Common myeloid progenitor, CD34-positive (primary cell): ENCODE measurements at regions not wholly inside any gene's neighbourhood (a gene's known extent, or its start where the extent isn't known, plus 50 kb on each side); places are given as distances from the start of the nearest gene placed in this dataset.

Source experiments
- CTCF ChIA-PET: fragments of 350-600 bp; sonication (Branson Sonifier 250); formaldehyde crosslinking; loops from one replicate; lab custom pipeline; 2021; ENCODE audit warnings: antibody characterized with exemption; lab: Charles Lee
- POLR2A ChIA-PET: fragments of 350-600 bp; sonication (Branson Sonifier 250); formaldehyde crosslinking; loops from one replicate; lab custom pipeline; 2021; ENCODE audit warnings: antibody characterized with exemption; lab: Charles Lee
- DNase-seq, 3 donors: peaks; one replicate each; pipeline versions ENCODE4 v3.0.0 to v3.0.0-alpha.2; 2013
- H3K27ac ChIP-seq, 2 experiments: 1 replicate in 1 of 2; 2 replicates in 1 of 2; pipeline ENCODE4 v1.7.0; 2013; ENCODE audit warnings: inconsistent platforms in 2 of 2, low read length in 2 of 2, mild to moderate bottlenecking in 2 of 2, low read depth in 1 of 2, moderate library complexity in 1 of 2; ENCODE audit not compliant: severe bottlenecking in 2 of 2, insufficient read depth in 1 of 2, poor library complexity in 1 of 2
- H3K27me3 ChIP-seq, 5 experiments: replicated peaks in 2 of 5; 1 replicate in 3 of 5; 2 replicates in 2 of 5; pipeline versions ENCODE4 v1.6.1 to v1.7.0; 2013; ENCODE audit warnings: low read length in 4 of 5, mild to moderate bottlenecking in 2 of 5, moderate library complexity in 2 of 5, inconsistent platforms in 1 of 5; ENCODE audit not compliant: insufficient read depth in 5 of 5, control insufficient read depth in 4 of 5
- H3K36me3 ChIP-seq, 4 experiments: 1 replicate in 2 of 4; 2 replicates in 2 of 4; pipeline versions ENCODE4 v1.6.1 to v1.7.0; 2013; ENCODE audit warnings: low read length in 3 of 4, control low read depth in 1 of 4, mild to moderate bottlenecking in 1 of 4; ENCODE audit not compliant: control insufficient read depth in 4 of 4, insufficient read depth in 4 of 4
- H3K4me1 ChIP-seq, 4 experiments: 1 replicate in 3 of 4; 2 replicates in 1 of 4; pipeline versions ENCODE4 v1.6.1 to v1.7.1; 2013; ENCODE audit warnings: low read length in 3 of 4, mild to moderate bottlenecking in 3 of 4, control low read depth in 1 of 4, inconsistent platforms in 1 of 4, moderate library complexity in 1 of 4; ENCODE audit not compliant: control insufficient read depth in 4 of 4, insufficient read depth in 4 of 4; ENCODE audit errors: control extremely low read depth in 1 of 4
- H3K4me3 ChIP-seq, 7 experiments: 1 replicate in 4 of 7; 2 replicates in 3 of 7; pipeline versions ENCODE4 v1.5.1 to v1.7.0; 2013; ENCODE audit warnings: mild to moderate bottlenecking in 7 of 7, low read length in 6 of 7, moderate library complexity in 6 of 7, inconsistent platforms in 2 of 7, low read depth in 2 of 7, control low read depth in 1 of 7; ENCODE audit not compliant: insufficient read depth in 4 of 7, control insufficient read depth in 1 of 7; ENCODE audit errors: extremely low read depth in 1 of 7
- H3K9me3 ChIP-seq, 5 experiments: 1 replicate in 4 of 5; 2 replicates in 1 of 5; pipeline versions ENCODE4 v1.6.1 to v1.7.1; 2013; ENCODE audit warnings: low read length in 4 of 5, mild to moderate bottlenecking in 2 of 5, inconsistent platforms in 1 of 5, low read depth in 1 of 5, moderate library complexity in 1 of 5; ENCODE audit not compliant: control insufficient read depth in 4 of 5, insufficient read depth in 2 of 5; ENCODE audit errors: control extremely low read depth in 1 of 5
- WGBS: methylation state at CpG from one replicate; pipeline ENCODE4 v1.1.5; 2013; ENCODE audit not compliant: insufficient coverage; 5-methylcytosine and 5-hydroxymethylcytosine counted together

DNA sequence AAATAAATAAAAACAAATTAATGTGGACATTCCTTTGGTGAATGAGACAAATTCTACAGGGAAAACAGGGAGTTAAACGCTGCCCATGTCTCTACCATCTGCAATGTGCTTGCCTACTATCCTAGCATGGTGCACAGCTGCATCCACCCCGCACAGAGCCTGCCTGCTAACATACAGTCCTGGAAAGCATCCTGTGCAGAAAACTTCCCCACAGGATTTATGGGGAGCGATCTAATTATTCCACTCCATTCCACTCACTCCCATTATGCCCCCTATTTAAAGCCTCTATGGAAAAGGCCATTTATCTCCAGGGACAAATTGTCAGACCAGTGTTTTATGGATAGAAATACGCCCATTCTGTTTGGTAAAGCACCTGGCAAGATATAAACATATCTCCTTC lies 144.5 kb downstream of the MAF start:
- 100% methylated on average over 1 of the region's 4 CpGs for WGBS
- H3K27ac ChIP-seq = no peak overlapping the region
- no peak for DNase-seq

GRCh38 chr16:79452671-79453070 lies 147.9 kb downstream of the MAF start:
- H3K36me3 ChIP-seq = no peaks in the 10 kb centered on the region
- WGBS = 100% methylated on average over 6 of the region's 8 CpGs
- CTCF ChIA-PET = interaction anchor here (1.6 kb wide), 1 partner anchor 16 kb away, joined by 4 read pairs; no protein-coding TSS in a partner anchor
- H3K27me3 ChIP-seq = no peaks in the 10 kb centered on the region
- no peak overlapping the region for H3K27ac ChIP-seq
- H3K9me3 ChIP-seq = peaks cover 0 to 2% (median 0%) of the 10 kb centered on the region in 5 experiments
- peaks cover 0 to 17% (median 11%) of the 10 kb centered on the region in 4 experiments for H3K4me1 ChIP-seq
- POLR2A ChIA-PET = no interaction called here
- no peak for DNase-seq
- no peak overlapping the region for H3K4me3 ChIP-seq

More for the DNA sequence above, 144.5 kb downstream of the MAF start:
- no peak overlapping the region for H3K4me3 ChIP-seq
- H3K27me3 ChIP-seq = no peaks in the 10 kb centered on the region
- no peaks in the 10 kb centered on the region for H3K9me3 ChIP-seq
- H3K36me3 ChIP-seq = no peaks in the 10 kb centered on the region
- H3K4me1 ChIP-seq = peaks cover 0 to 13% (median 7%) of the 10 kb centered on the region in 4 experiments
- ChIA-PET CTCF (no interaction called here), POLR2A (no interaction called here)

DNA sequence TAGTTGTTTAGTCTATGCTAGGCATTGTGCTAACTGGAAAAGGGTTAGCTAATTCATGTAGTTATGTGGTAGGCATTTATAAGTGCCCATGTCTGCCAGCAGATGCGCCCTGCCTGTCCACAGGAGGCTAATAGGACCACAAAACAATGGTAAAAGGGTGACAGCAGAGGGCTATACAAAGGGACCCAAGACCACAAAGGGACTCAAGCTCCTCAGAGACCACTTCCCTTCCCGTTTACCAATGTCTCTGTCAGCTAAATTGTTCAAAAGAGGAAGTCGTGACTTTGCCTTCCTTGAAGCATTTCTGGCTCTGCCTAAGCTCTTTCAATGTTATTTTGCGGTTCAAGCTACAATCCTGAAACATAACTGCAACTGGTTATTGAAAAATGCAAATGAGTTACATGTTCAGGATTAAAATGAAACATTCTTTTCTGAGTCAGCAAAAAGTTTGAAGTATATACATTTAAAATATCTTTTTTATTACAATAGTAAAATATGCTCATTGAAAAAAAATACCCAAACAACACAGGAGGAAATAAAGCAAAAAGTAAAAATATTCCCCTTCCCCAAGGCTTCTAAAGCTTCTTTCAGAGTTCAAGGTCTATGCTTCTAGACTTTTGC lies 149.2 kb downstream of the MAF start:
- Histone ChIP-seq H3K4me3 (peak overlapping the region in 1 of 7 experiments; percentile 17), H3K9me3 (peaks cover 0 to 4% (median 2%) of the 10 kb centered on the region in 5 experiments), H3K27ac (no peak overlapping the region), H3K27me3 (no peaks in the 10 kb centered on the region), H3K4me1 (peaks cover 0 to 17% (median 11%) of the 10 kb centered on the region in 4 experiments), H3K36me3 (no peaks in the 10 kb centered on the region)
- peak; percentile 83 to 98 (median 97) for DNase-seq
- CTCF ChIA-PET = interaction anchor here (0.8 kb wide), 1 partner anchor 25 kb away, joined by 3 read pairs; no protein-coding TSS in a partner anchor
- POLR2A ChIA-PET = no interaction called here
- WGBS = 3% methylated on average over 4 of the region's 4 CpGs

DNA sequence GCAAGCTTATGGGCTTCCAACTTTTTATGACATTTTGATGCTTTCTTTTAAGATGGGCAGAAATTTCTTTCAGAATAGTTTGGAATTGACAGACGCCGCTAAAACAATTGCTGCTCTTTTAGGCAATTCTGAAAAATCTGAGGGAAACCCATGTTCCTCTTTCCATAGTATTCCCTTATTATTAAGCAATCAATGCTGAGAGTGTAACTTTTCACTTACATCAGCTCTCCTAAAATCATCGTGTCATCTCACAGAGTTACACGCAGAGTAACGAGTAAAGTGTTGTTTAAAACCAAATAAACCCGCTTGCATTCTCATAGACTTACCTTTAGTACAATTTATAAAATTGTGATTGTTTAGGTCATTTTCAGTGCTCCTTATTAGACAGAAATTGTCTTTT lies 150.6 kb downstream of the MAF start:
- Histone ChIP-seq H3K4me1 (peaks cover 0 to 17% (median 11%) of the 10 kb centered on the region in 4 experiments), H3K9me3 (peaks cover 0 to 4% (median 2%) of the 10 kb centered on the region in 5 experiments), H3K36me3 (no peaks in the 10 kb centered on the region), H3K27me3 (no peaks in the 10 kb centered on the region), H3K4me3 (no peak overlapping the region), H3K27ac (no peak overlapping the region)
- WGBS = 100% methylated on average over 2 of the region's 6 CpGs
- ChIA-PET POLR2A (no interaction called here), CTCF (interaction anchor here (1.1 kb wide), 1 partner anchor 24 kb away, joined by 3 read pairs; no protein-coding TSS in a partner anchor)
- DNase-seq = no peak

GRCh38 chr16:79449067-79449769 lies 151.3 kb downstream of the MAF start:
- H3K27ac ChIP-seq = no peak overlapping the region
- ChIA-PET POLR2A (no interaction called here), CTCF (interaction anchor here (1.1 kb wide), 1 partner anchor 23 kb away, joined by 3 read pairs; no protein-coding TSS in a partner anchor)
- no peaks in the 10 kb centered on the region for H3K36me3 ChIP-seq
- no peak for DNase-seq
- 100% methylated on average over 3 of the region's 10 CpGs for WGBS
- peaks cover 0 to 17% (median 11%) of the 10 kb centered on the region in 4 experiments for H3K4me1 ChIP-seq
- H3K9me3 ChIP-seq = peaks cover 0 to 4% (median 2%) of the 10 kb centered on the region in 5 experiments
- H3K27me3 ChIP-seq = no peaks in the 10 kb centered on the region
- H3K4me3 ChIP-seq = no peak overlapping the region

DNA sequence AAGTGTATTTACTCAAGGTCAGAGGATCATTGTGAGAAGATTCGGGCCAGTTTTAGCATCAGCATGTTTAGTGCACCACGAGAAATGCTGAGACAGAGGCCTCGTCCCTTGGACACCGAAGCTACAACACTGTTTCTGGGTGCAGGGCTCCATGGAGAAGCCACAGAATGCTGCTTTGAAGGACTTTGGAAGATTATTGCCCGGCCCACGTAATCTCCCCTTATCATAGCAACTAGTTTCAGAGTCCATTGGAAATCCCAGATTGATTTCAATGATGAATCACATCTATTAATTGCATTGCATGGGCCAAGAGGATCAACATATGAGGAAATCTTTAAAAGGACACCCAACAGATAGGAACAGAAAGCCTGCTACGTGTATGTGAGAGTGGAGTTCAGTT lies 156.0 kb downstream of the MAF start:
- 97% methylated on average over 4 of the region's 7 CpGs for WGBS
- ChIA-PET POLR2A (no interaction called here), CTCF (no interaction called here)

DNA sequence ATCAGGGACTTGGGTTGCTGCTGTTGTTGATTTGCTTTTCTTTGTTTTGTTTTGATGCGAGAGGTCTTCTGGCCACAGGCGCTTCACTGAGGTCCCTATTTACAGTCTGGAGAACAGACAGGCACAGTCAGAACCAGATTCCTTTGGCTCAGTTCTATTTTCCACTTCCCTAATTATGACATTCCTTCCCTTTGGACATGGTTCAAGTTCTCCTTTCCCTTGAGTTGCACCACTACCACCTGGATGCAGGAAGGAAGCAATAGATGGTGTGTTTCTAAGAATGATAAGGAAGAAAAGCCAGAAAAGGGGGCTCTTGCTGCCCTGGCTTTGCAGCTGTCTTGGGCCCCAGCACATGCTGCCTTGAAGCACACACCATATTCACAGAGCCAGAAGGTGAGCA lies 160.6 kb downstream of the MAF start:
- Histone ChIP-seq H3K4me1 (peaks cover 0 to 19% (median 10%) of the 10 kb centered on the region in 4 experiments), H3K27me3 (peaks cover 0 to 3% (median 0%) of the 10 kb centered on the region in 5 experiments), H3K4me3 (no peak overlapping the region), H3K36me3 (no peaks in the 10 kb centered on the region), H3K27ac (no peak overlapping the region), H3K9me3 (no peaks in the 10 kb centered on the region)
- CTCF ChIA-PET = no interaction called here
- peak; percentile 23 to 74 (median 65) for DNase-seq
- WGBS = 0% methylated on average over 1 of the region's 2 CpGs
- POLR2A ChIA-PET = no interaction called here

More for the DNA sequence above, 156.0 kb downstream of the MAF start:
- Histone ChIP-seq H3K4me3 (no peak overlapping the region), H3K9me3 (peaks cover 0 to 4% (median 2%) of the 10 kb centered on the region in 5 experiments), H3K27me3 (no peaks in the 10 kb centered on the region), H3K36me3 (no peaks in the 10 kb centered on the region), H3K4me1 (peaks cover 0 to 19% (median 10%) of the 10 kb centered on the region in 4 experiments), H3K27ac (no peak overlapping the region)
- no peak for DNase-seq
